H54 (cell line): ENCODE measurements at regions not wholly inside any gene's neighbourhood (a gene's known extent, or its start where the extent isn't known, plus 50 kb on each side); places are given as distances from the start of the nearest gene placed in this dataset.
"Not testable (repeated sequence)": the region's sequence is repeated elsewhere in the genome, so short reads cannot be mapped to it uniquely, and the experiment has no call there.

Experiments
- DNase-seq: peaks from one replicate; pipeline ENCODE4 v3.0.0; 2011; ENCODE audit warnings: low spot score, mixed read lengths; ENCODE audit not compliant: insufficient read length
- FAIRE-seq: peaks from 3 replicates; lab custom pipeline; 2011; peaks lifted over from hg19 to GRCh38; lab: Jason Lieb, UNC
- POLR2A ChIP-seq: IDR thresholded peaks from 2 replicates; pipeline ENCODE4 v1.6.1; 2011; ENCODE audit warnings: low read depth, mild to moderate bottlenecking, low read length

- FAIRE-seq (no peak), DNase-seq (no peak)
- no peak for TF ChIP-seq POLR2A
Measured at GRCh38 chr6:74479960-74480359, 725.9 kb downstream of the COL12A1 start.

- no peak for TF ChIP-seq POLR2A
- no peak for DNase-seq
- FAIRE-seq = no peak
Measured at GRCh38 chr6:74479420-74479819, 726.4 kb downstream of the COL12A1 start.

GRCh38 chr6:74474046-74474445 lies 731.8 kb downstream of the COL12A1 start:
- FAIRE-seq = not testable (repeated sequence)

GRCh38 chr6:74468552-74468951 lies 737.3 kb downstream of the COL12A1 start:
- FAIRE-seq, DNase-seq: not testable (repeated sequence)

More at GRCh38 chr6:74474046-74474445, 731.8 kb downstream of the COL12A1 start:
- not testable (repeated sequence) for DNase-seq

GRCh38 chr6:74467533-74468215 lies 738.2 kb downstream of the COL12A1 start:
- FAIRE-seq (no peak), DNase-seq (no peak)
- no peak for TF ChIP-seq POLR2A

- DNase-seq (no peak), FAIRE-seq (no peak)
- TF ChIP-seq POLR2A = no peak
Measured at GRCh38 chr6:74466572-74466971, 739.3 kb downstream of the COL12A1 start.

- DNase-seq (no peak), FAIRE-seq (no peak)
- TF ChIP-seq POLR2A = no peak
Measured at GRCh38 chr6:74459260-74459659, 746.6 kb downstream of the COL12A1 start.

GRCh38 chr6:74458536-74458935 lies 747.3 kb downstream of the COL12A1 start:
- no peak for FAIRE-seq
- no peak for TF ChIP-seq POLR2A
- DNase-seq = no peak

- no peak for FAIRE-seq
- TF ChIP-seq POLR2A = no peak
Measured at GRCh38 chr6:74455786-74456185, 750.1 kb downstream of the COL12A1 start.

GRCh38 chr6:74451953-74452352 lies 753.9 kb downstream of the COL12A1 start:
- DNase-seq (no peak), FAIRE-seq (no peak)
- no peak for TF ChIP-seq POLR2A

More at GRCh38 chr6:74455786-74456185, 750.1 kb downstream of the COL12A1 start:
- DNase-seq = no peak

- FAIRE-seq (no peak), DNase-seq (no peak)
- TF ChIP-seq POLR2A = no peak
Measured at GRCh38 chr6:74448850-74449249, 752.8 kb downstream of the CD109 start.

GRCh38 chr6:74447013-74447412 lies 751.0 kb downstream of the CD109 start:
- TF ChIP-seq POLR2A = no peak
- DNase-seq (no peak), FAIRE-seq (no peak)

- FAIRE-seq = no peak
- no peak for DNase-seq
- TF ChIP-seq POLR2A = no peak
Measured at GRCh38 chr6:74439123-74439811, 743.3 kb downstream of the CD109 start.

- not testable (repeated sequence) for FAIRE-seq, DNase-seq
Measured at GRCh38 chr6:74438395-74438794, 742.4 kb downstream of the CD109 start.

GRCh38 chr6:74434171-74434570 lies 738.2 kb downstream of the CD109 start:
- TF ChIP-seq POLR2A = no peak
- FAIRE-seq = no peak
- no peak for DNase-seq
